Body of pancreas (tissue), 4 donors: ENCODE measurements at regions not wholly inside any gene's neighbourhood (a gene's known extent, or its start where the extent isn't known, plus 50 kb on each side); places are given as distances from the start of the nearest gene placed in this dataset.

Source experiments
- ATAC-seq: fragments of 150-250 bp; one replicate; pipeline ENCODE4 v1.9.1; 2016
- DNase-seq, 4 donors: peaks; one replicate each; pipeline ENCODE4 v3.0.0-alpha.2; 2019
- H3K27ac ChIP-seq, 4 donors: fragments of 200-600 bp; sonication (generic); 1 replicate in 3 of 4; 2 replicates in 1 of 4; pipeline versions ENCODE4 v1.5.1 to v1.6.1; 2016 to 2019; ENCODE audit warnings: mild to moderate bottlenecking in 1 of 4, mixed read lengths in 1 of 4, moderate library complexity in 1 of 4
- H3K27me3 ChIP-seq, 2 donors: fragments of 200-600 bp; sonication (generic); one replicate each; pipeline ENCODE4 v1.6.0; 2016; ENCODE audit warnings: mild to moderate bottlenecking in 1 of 2
- H3K36me3 ChIP-seq, 2 donors: fragments of 200-600 bp; sonication (generic); replicated peaks in 1 of 2; 2 replicates each; pipeline ENCODE4 v1.5.1; 2016; ENCODE audit warnings: low read depth in 2 of 2; ENCODE audit not compliant: insufficient read depth in 1 of 2
- H3K4me1 ChIP-seq: fragments of 200-600 bp; sonication (generic); one replicate; pipeline ENCODE4 v1.6.0; 2016
- H3K4me3 ChIP-seq, 2 donors: fragments of 200-600 bp; sonication (generic); 1 replicate in 1 of 2; 2 replicates in 1 of 2; pipeline ENCODE4 v1.5.1; 2016 to 2019
- H3K9me3 ChIP-seq, 3 donors: fragments of 200-600 bp; sonication (generic); 1 replicate in 2 of 3; 2 replicates in 1 of 3; pipeline ENCODE4 v1.5.1; 2016
- CTCF ChIP-seq, 7 experiments: fragments of 450-650 bp in 4 of 7; fragments of 200-600 bp in 3 of 7; sonication (generic) in 3 of 7; IDR thresholded peaks; one replicate each; pipeline ENCODE4 v1.5.1; 2016 to 2019; ENCODE audit warnings: antibody characterized with exemption in 7 of 7
- POLR2A ChIP-seq, 3 donors: fragments of 450-650 bp; IDR thresholded peaks; one replicate each; pipeline ENCODE4 v1.6.1; 2016; ENCODE audit warnings: antibody characterized with exemption in 3 of 3, mild to moderate bottlenecking in 2 of 3
- WGBS, 2 donors: methylation state at CpG; one replicate each; pipeline ENCODE4 v1.1.5; 2017; 5-methylcytosine and 5-hydroxymethylcytosine counted together
- intact Hi-C: fragments of 100-400 bp; cut with DNase I; formaldehyde crosslinking; loops from one replicate; pipeline ENCODE4 v1.15.1; 2023

- intact Hi-C loops, result no loop called here
- no peaks in the 10 kb centered on the region for H3K36me3 ChIP-seq
- H3K9me3 ChIP-seq, result no peaks in the 10 kb centered on the region
- H3K27me3 ChIP-seq, result no peaks in the 10 kb centered on the region
- ATAC-seq, result no peak
- H3K4me3 ChIP-seq, result no peak overlapping the region
- 62 to 69% methylated on average over 8 to 9 of the region's 9 CpGs for WGBS, 2 donors
- TF ChIP-seq CTCF (IDR thresholded peaks at IDR 0.05) (peak; percentile 26 to 69 (median 30)), POLR2A (IDR thresholded peaks at IDR 0.05) (no peak)
- H3K4me1 ChIP-seq, result no peaks in the 10 kb centered on the region
- DNase-seq, result peak in 3 of 4 donors; percentile 15 to 44 (median 33)
- no peak overlapping the region for H3K27ac ChIP-seq
Observed at GRCh38 chr2:216777637-216778273, 82.1 kb downstream of the TNP1 start.

DNA sequence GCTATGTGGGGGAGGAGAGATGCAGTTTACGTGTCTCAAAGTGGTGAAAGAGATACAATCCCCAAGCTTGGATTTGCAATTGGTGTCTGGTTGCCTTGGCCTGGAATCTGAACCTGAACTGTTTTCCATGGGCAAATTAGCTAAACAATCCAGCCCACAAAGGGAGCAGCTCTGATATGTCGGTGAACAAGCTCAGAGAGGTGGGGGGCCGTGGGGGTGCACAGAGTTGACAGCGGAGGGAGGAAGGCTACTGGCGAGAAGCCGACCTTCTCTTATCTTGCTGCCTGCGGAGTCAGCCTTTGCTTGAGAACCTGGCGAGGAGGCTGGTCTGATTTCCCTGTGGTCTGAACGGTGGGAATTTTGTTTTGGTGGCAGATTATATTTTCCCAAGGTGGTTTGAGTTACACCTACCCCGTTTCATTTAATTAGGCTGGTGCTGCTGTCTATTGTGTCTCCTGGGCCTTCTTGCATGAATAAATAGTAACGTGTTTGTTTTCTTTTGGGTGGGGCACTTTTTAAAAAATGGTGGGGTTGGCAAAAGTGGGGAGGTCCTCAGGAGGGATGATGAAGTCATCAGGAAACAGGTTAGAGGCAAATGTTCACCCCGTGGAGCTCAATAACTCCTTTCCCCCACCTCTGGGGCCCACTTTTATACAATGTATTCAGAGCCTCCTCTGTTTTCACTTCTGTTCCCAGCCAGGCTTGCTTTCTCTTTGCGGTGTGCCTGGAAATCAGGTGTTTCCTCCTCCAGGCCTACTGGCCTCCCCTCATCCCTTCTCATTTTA, 80.9 kb upstream of the IGFBP5 start:
- Histone ChIP-seq H3K9me3 (no peaks in the 10 kb centered on the region), H3K36me3 (no peaks in the 10 kb centered on the region)
- no peak for DNase-seq

DNA sequence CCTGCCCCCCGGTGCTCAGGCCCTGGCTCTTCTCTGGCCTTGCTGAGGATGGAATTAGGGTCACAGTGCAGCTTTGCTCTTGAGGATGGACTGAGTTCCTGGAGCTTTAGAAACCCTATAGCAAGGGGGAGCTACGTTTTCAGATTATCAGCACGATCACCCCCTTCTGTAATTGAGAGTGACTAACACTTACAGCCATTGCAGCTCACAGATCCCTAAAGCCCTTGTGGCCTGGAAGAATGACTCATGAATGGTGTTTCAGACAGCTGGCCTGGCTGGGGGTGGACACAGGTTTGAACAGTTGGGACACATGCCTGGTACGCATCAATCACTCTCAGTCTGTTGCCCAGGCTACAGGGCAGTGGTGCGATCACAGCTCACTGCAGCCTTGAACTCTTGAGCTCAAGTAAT, 79.7 kb upstream of the IGFBP5 start:
- peak; percentile 14 to 48 (median 36) for DNase-seq
- 63 to 70% methylated on average over 3 to 5 of the region's 5 CpGs for WGBS, 2 donors
- Histone ChIP-seq H3K27me3 (no peaks in the 10 kb centered on the region), H3K36me3 (no peaks in the 10 kb centered on the region), H3K9me3 (no peaks in the 10 kb centered on the region), H3K4me3 (no peak overlapping the region), H3K4me1 (no peaks in the 10 kb centered on the region), H3K27ac (no peak overlapping the region)
- TF ChIP-seq CTCF (IDR thresholded peaks at IDR 0.05), result no peak
- TF ChIP-seq POLR2A (IDR thresholded peaks at IDR 0.05), result no peak
- intact Hi-C loops, result no loop called here
- peak; percentile 58 for ATAC-seq

More for the DNA sequence above, 80.9 kb upstream of the IGFBP5 start:
- H3K4me1 ChIP-seq, result no peaks in the 10 kb centered on the region
- H3K27ac ChIP-seq, result no peak overlapping the region
- H3K27me3 ChIP-seq, result no peaks in the 10 kb centered on the region
- WGBS, 2 donors, result 52% methylated on average over 13 of the region's 13 CpGs
- no peak overlapping the region for H3K4me3 ChIP-seq
- intact Hi-C loops, result no loop called here
- no peak for ATAC-seq
- no peak for TF ChIP-seq POLR2A (IDR thresholded peaks at IDR 0.05)
- no peak for TF ChIP-seq CTCF (IDR thresholded peaks at IDR 0.05)

GRCh38 chr2:216774620-216775019, 79.3 kb upstream of the IGFBP5 start:
- no peak overlapping the region for H3K27ac ChIP-seq
- H3K27me3 ChIP-seq, result no peaks in the 10 kb centered on the region
- intact Hi-C loops, result no loop called here
- no peaks in the 10 kb centered on the region for H3K4me1 ChIP-seq
- H3K9me3 ChIP-seq, result no peaks in the 10 kb centered on the region
- ATAC-seq (peak; percentile 40), DNase-seq (peak in 2 of 4 donors; percentile 16 to 32)
- no peak for TF ChIP-seq CTCF (IDR thresholded peaks at IDR 0.05)
- TF ChIP-seq POLR2A (IDR thresholded peaks at IDR 0.05), result no peak
- H3K36me3 ChIP-seq, result no peaks in the 10 kb centered on the region
- no peak overlapping the region for H3K4me3 ChIP-seq
- 74 to 76% methylated on average over 5 of the region's 5 CpGs for WGBS, 2 donors
